HCT116 (cell line): ENCODE measurements at regions not wholly inside any gene's neighbourhood (a gene's known extent, or its start where the extent isn't known, plus 50 kb on each side); places are given as distances from the start of the nearest gene placed in this dataset.

Experiments used
- ATAC-seq: fragments of 200-7000 bp; cut with Tn5 transposase; 2 replicates; pipeline ENCODE4 v1.9.1; 2020; ENCODE audit warnings: mild to moderate bottlenecking, moderate library complexity
- BruUV-seq: library from RNA; stranded (reverse); fragments of 400-500 nt; replicated peaks from 2 replicates; lab custom pipeline; 2021; lab: Mats Ljungman, UMichigan
- CTCF ChIA-PET: fragments of 300-600 bp; sonication (Branson Sonifier 250); formaldehyde crosslinking; loops from one replicate; lab custom pipeline; 2021; ENCODE audit warnings: antibody characterized with exemption; lab: Charles Lee
- POLR2A ChIA-PET: fragments of 300-600, 350-600 bp; sonication (Branson Sonifier 250); formaldehyde crosslinking; loops from one replicate; lab custom pipeline; 2021; ENCODE audit warnings: antibody characterized with exemption; lab: Charles Lee
- RAD21 ChIA-PET, 2 experiments: fragments of 300-600 bp; sonication (Branson Sonifier 250); formaldehyde crosslinking; loops; one replicate each; lab custom pipeline; 2023; ENCODE audit warnings: low total read pairs in 2 of 2; ENCODE audit not compliant: uncharacterized antibody in 2 of 2, unreplicated experiment in 2 of 2, low non-redundant PET in 1 of 2; lab: Charles Lee
- DNase-seq: peaks from one replicate; pipeline ENCODE4 v3.0.0-alpha.2; 2010; ENCODE audit warnings: low read depth, low spot score
- H2AFZ ChIP-seq: fragments of 200-600 bp; shearing (Covaris generic), sonication (generic); 2 replicates; pipeline ENCODE4 v1.6.1; 2017; ENCODE audit warnings: low read depth, mixed run types, mixed read lengths, antibody characterized with exemption, low read length; ENCODE audit not compliant: poor library complexity, severe bottlenecking
- H3K27ac ChIP-seq: 2 replicates; pipeline ENCODE4 v1.5.1; 2012; ENCODE audit warnings: low read depth, low read length
- H3K27me3 ChIP-seq: fragments of 200-600 bp; sonication (generic); 2 replicates; pipeline ENCODE4 v1.6.1; 2016; ENCODE audit warnings: mixed run types, low read length, mixed read lengths; ENCODE audit not compliant: insufficient read depth
- H3K36me3 ChIP-seq, 2 experiments: fragments of 200-500 bp in 1 of 2; fragments of 200-600 bp in 1 of 2; sonication (Bioruptor generic) in 1 of 2; sonication (generic) in 1 of 2; 2 replicates each; pipeline versions ENCODE4 v1.5.1 to v1.6.1; 2014 to 2016; ENCODE audit warnings: low read length in 2 of 2, inconsistent platforms in 1 of 2, mixed read lengths in 1 of 2, mixed run types in 1 of 2; ENCODE audit not compliant: insufficient read depth in 2 of 2, control insufficient read depth in 1 of 2
- H3K4me1 ChIP-seq, 2 experiments: fragments of 200-600 bp in 1 of 2; sonication (generic) in 1 of 2; 2 replicates each; pipeline versions ENCODE4 v1.5.1 to v1.6.1; 2012 to 2017; ENCODE audit warnings: low read length in 2 of 2, inconsistent platforms in 1 of 2, mild to moderate bottlenecking in 1 of 2, mixed read lengths in 1 of 2, mixed run types in 1 of 2, moderate library complexity in 1 of 2; ENCODE audit not compliant: insufficient read depth in 2 of 2, control insufficient read depth in 1 of 2
- H3K4me2 ChIP-seq: fragments of 200-600 bp; sonication (generic); 2 replicates; pipeline ENCODE4 v1.6.1; 2017; ENCODE audit warnings: mixed run types, low read length, mixed read lengths
- H3K4me3 ChIP-seq, 2 experiments: fragments of 200-600 bp in 1 of 2; sonication (generic) in 1 of 2; replicated peaks in 1 of 2; 2 replicates each; pipeline ENCODE4 v1.5.1; 2011 to 2016; ENCODE audit warnings: low read length in 2 of 2, control low read depth in 1 of 2, low read depth in 1 of 2, mild to moderate bottlenecking in 1 of 2, mixed read lengths in 1 of 2, mixed run types in 1 of 2
- H3K79me2 ChIP-seq: fragments of 200-600 bp; sonication (generic); 2 replicates; pipeline ENCODE4 v1.6.1; 2017; ENCODE audit warnings: mild to moderate bottlenecking, mixed run types, low read length, moderate library complexity, mixed read lengths; ENCODE audit not compliant: insufficient read depth
- H3K9ac ChIP-seq: fragments of 200-600 bp; sonication (generic); 2 replicates; pipeline ENCODE4 v1.6.1; 2016; ENCODE audit warnings: low read length, mixed read lengths
- H3K9me2 ChIP-seq: fragments of 200-600 bp; sonication (generic), shearing (Covaris generic); 2 replicates; pipeline ENCODE4 v1.6.1; 2017; ENCODE audit warnings: mixed run types, mild to moderate bottlenecking, moderate library complexity; ENCODE audit not compliant: insufficient read depth
- H3K9me3 ChIP-seq, 2 experiments: fragments of 200-500 bp in 1 of 2; fragments of 200-600 bp in 1 of 2; sonication (Bioruptor generic) in 1 of 2; sonication (generic) in 1 of 2; 2 replicates each; pipeline ENCODE4 v1.6.1; 2014 to 2017; ENCODE audit warnings: low read length in 2 of 2, mixed read lengths in 2 of 2, inconsistent platforms in 1 of 2, low read depth in 1 of 2, mild to moderate bottlenecking in 1 of 2, mixed run types in 1 of 2, moderate library complexity in 1 of 2; ENCODE audit not compliant: control insufficient read depth in 1 of 2, insufficient read depth in 1 of 2
- H4K20me1 ChIP-seq: fragments of 200-600 bp; sonication (generic), shearing (Covaris generic); 2 replicates; pipeline ENCODE4 v1.6.1; 2017; ENCODE audit warnings: mixed run types, mild to moderate bottlenecking, moderate library complexity; ENCODE audit not compliant: insufficient read depth
- CBX3 ChIP-seq: IDR thresholded peaks from 2 replicates; pipeline ENCODE4 v1.6.1; 2012; ENCODE audit warnings: low read depth
- CEBPB ChIP-seq: IDR thresholded peaks from 2 replicates; pipeline ENCODE4 v1.6.1; 2012; ENCODE audit warnings: low read depth
- EGR1 ChIP-seq: IDR thresholded peaks from 2 replicates; pipeline ENCODE4 v1.6.1; 2012; ENCODE audit warnings: low read depth
- ELF1 ChIP-seq: IDR thresholded peaks from 2 replicates; pipeline ENCODE4 v1.6.1; 2012; ENCODE audit warnings: low read depth, borderline replicate concordance
- EZH2 ChIP-seq: fragments of 200-600 bp; sonication (generic); IDR thresholded peaks from 2 replicates; pipeline ENCODE4 v1.6.1; 2017; ENCODE audit warnings: antibody characterized with exemption, mixed run types
- EZH2phosphoT487 ChIP-seq: fragments of 200-600 bp; IDR thresholded peaks from 2 replicates; pipeline ENCODE4 v1.6.1; 2018; ENCODE audit warnings: antibody characterized with exemption, borderline replicate concordance
- JUND ChIP-seq: IDR thresholded peaks from 2 replicates; pipeline ENCODE4 v1.6.1; 2012
- POLR2A ChIP-seq: IDR thresholded peaks from 2 replicates; pipeline ENCODE4 v1.7.0; 2011; ENCODE audit warnings: borderline replicate concordance; ENCODE audit not compliant: insufficient read depth, insufficient read length; ENCODE audit errors: extremely low read depth
- POLR2AphosphoS5 ChIP-seq: IDR thresholded peaks from 2 replicates; pipeline ENCODE4 v1.6.1; 2011; ENCODE audit warnings: mild to moderate bottlenecking, low read depth, low read length, moderate library complexity
- SIN3A ChIP-seq: IDR thresholded peaks from 2 replicates; pipeline ENCODE4 v1.6.1; 2012; ENCODE audit warnings: low read depth
- SP1 ChIP-seq: IDR thresholded peaks from 2 replicates; pipeline ENCODE4 v1.6.1; 2012; ENCODE audit warnings: low read depth
- TCF7L2 ChIP-seq: IDR thresholded peaks from 2 replicates; pipeline ENCODE4 v1.7.0; 2011; ENCODE audit warnings: borderline replicate concordance, inconsistent platforms; ENCODE audit not compliant: insufficient read depth, insufficient read length; ENCODE audit errors: extremely low read depth
- YY1 ChIP-seq: IDR thresholded peaks from 2 replicates; pipeline ENCODE4 v1.6.1; 2011; ENCODE audit warnings: low read length, low read depth, moderate library complexity, mild to moderate bottlenecking; ENCODE audit not compliant: insufficient replicate concordance; ENCODE audit errors: extremely low read depth
- ZFX ChIP-seq: fragments of 450-650 bp; IDR thresholded peaks from 2 replicates; pipeline ENCODE4 v1.6.1; 2017
- intact Hi-C: fragments of 100-400 bp; cut with micrococcal nuclease; formaldehyde crosslinking; loops from 2 replicates; pipeline ENCODE4 v1.10.0; 2022
- TF ChIP-seq, protein P1 (sequence below): IDR thresholded peaks from 2 replicates; pipeline ENCODE4 v1.6.1; 2012
- TF ChIP-seq, protein P2 (sequence below): IDR thresholded peaks from 2 replicates; pipeline ENCODE4 v1.6.1; 2012; ENCODE audit warnings: low read depth
- TF ChIP-seq, protein P3 (sequence below), 3 experiments: fragments of 200-600 bp in 1 of 3; sonication (generic) in 1 of 3; IDR thresholded peaks in 2 of 3; conservative IDR thresholded peaks in 1 of 3; 2 replicates each; pipeline ENCODE4 v1.5.1; 2012 to 2017; ENCODE audit warnings: low read depth in 2 of 3, low read length in 2 of 3, antibody characterized with exemption in 1 of 3, borderline replicate concordance in 1 of 3, control low read depth in 1 of 3, mild to moderate bottlenecking in 1 of 3, mixed read lengths in 1 of 3, mixed run types in 1 of 3, moderate library complexity in 1 of 3; ENCODE audit not compliant: insufficient read depth in 1 of 3
- TF ChIP-seq, protein P4 (sequence below): IDR thresholded peaks from 2 replicates; pipeline ENCODE4 v1.6.1; 2011; ENCODE audit warnings: mild to moderate bottlenecking, low read length, moderate library complexity; ENCODE audit not compliant: insufficient replicate concordance; ENCODE audit errors: extremely low read depth

DNA sequence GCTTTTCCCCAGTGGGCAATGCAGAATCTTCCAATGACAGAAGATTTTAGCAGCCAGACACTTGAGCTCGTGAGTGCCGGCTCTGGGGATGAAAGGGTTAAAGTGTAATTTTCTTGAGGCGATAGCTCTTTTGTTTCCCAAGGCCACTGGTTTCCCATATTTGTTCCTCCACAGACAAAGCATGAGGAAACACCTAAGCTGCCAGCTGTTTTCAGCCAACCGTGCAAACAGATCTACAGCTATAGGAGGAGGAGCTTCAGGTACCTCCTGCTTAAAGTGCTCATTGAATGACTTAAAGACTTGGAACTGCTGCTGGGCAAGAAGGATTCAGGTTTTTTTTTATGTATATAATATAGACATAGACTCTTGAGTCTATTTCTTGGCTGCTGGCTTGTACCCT lies 1311.5 kb downstream of the TMEM121 start:
- ChIA-PET RAD21 (no interaction called here), CTCF (no interaction called here), POLR2A (no interaction called here)
- DNase-seq (no peak), ATAC-seq (no peak)
- Histone ChIP-seq H3K4me1 (no peaks in the 10 kb centered on the region), H3K4me3 (no peak overlapping the region), H3K27me3 (no peaks in the 10 kb centered on the region), H3K9ac (no peak overlapping the region), H4K20me1 (no peaks in the 10 kb centered on the region), H3K9me3 (peaks cover 11 to 14% of the 10 kb centered on the region in 2 experiments; a peak in 3 of 4 replicates), H2AFZ (no peak overlapping the region), H3K79me2 (no peaks in the 10 kb centered on the region), H3K27ac (no peak overlapping the region), H3K9me2 (no peaks in the 10 kb centered on the region), H3K4me2 (no peak overlapping the region), H3K36me3 (no peaks in the 10 kb centered on the region)
- intact Hi-C loops: no loop called here
- BruUV-seq: no TSS peak
- TF ChIP-seq SP1 (no peak), EZH2 (no peak), EZH2phosphoT487 (no peak), JUND (no peak), POLR2A (no peak), POLR2AphosphoS5 (no peak), CEBPB (no peak), TCF7L2 (no peak), CBX3 (no peak), EGR1 (no peak), SIN3A (no peak), ZFX (no peak), ELF1 (no peak), YY1 (no peak)
- TF ChIP-seq, protein P1, sequence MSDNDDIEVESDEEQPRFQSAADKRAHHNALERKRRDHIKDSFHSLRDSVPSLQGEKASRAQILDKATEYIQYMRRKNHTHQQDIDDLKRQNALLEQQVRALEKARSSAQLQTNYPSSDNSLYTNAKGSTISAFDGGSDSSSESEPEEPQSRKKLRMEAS: no peak
- TF ChIP-seq, protein P2, sequence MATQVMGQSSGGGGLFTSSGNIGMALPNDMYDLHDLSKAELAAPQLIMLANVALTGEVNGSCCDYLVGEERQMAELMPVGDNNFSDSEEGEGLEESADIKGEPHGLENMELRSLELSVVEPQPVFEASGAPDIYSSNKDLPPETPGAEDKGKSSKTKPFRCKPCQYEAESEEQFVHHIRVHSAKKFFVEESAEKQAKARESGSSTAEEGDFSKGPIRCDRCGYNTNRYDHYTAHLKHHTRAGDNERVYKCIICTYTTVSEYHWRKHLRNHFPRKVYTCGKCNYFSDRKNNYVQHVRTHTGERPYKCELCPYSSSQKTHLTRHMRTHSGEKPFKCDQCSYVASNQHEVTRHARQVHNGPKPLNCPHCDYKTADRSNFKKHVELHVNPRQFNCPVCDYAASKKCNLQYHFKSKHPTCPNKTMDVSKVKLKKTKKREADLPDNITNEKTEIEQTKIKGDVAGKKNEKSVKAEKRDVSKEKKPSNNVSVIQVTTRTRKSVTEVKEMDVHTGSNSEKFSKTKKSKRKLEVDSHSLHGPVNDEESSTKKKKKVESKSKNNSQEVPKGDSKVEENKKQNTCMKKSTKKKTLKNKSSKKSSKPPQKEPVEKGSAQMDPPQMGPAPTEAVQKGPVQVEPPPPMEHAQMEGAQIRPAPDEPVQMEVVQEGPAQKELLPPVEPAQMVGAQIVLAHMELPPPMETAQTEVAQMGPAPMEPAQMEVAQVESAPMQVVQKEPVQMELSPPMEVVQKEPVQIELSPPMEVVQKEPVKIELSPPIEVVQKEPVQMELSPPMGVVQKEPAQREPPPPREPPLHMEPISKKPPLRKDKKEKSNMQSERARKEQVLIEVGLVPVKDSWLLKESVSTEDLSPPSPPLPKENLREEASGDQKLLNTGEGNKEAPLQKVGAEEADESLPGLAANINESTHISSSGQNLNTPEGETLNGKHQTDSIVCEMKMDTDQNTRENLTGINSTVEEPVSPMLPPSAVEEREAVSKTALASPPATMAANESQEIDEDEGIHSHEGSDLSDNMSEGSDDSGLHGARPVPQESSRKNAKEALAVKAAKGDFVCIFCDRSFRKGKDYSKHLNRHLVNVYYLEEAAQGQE: no peak
- TF ChIP-seq, protein P3, sequence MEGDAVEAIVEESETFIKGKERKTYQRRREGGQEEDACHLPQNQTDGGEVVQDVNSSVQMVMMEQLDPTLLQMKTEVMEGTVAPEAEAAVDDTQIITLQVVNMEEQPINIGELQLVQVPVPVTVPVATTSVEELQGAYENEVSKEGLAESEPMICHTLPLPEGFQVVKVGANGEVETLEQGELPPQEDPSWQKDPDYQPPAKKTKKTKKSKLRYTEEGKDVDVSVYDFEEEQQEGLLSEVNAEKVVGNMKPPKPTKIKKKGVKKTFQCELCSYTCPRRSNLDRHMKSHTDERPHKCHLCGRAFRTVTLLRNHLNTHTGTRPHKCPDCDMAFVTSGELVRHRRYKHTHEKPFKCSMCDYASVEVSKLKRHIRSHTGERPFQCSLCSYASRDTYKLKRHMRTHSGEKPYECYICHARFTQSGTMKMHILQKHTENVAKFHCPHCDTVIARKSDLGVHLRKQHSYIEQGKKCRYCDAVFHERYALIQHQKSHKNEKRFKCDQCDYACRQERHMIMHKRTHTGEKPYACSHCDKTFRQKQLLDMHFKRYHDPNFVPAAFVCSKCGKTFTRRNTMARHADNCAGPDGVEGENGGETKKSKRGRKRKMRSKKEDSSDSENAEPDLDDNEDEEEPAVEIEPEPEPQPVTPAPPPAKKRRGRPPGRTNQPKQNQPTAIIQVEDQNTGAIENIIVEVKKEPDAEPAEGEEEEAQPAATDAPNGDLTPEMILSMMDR (IDR thresholded peaks at IDR 0.05 in 2 of 3, conservative IDR thresholded peaks at IDR 0.05 in 1 of 3; ENCODE audit: borderline replicate concordance in 1 of 3, insufficient read depth in 1 of 3, low read depth in 2 of 3, low read length in 2 of 3): no peak
- TF ChIP-seq, protein P4, sequence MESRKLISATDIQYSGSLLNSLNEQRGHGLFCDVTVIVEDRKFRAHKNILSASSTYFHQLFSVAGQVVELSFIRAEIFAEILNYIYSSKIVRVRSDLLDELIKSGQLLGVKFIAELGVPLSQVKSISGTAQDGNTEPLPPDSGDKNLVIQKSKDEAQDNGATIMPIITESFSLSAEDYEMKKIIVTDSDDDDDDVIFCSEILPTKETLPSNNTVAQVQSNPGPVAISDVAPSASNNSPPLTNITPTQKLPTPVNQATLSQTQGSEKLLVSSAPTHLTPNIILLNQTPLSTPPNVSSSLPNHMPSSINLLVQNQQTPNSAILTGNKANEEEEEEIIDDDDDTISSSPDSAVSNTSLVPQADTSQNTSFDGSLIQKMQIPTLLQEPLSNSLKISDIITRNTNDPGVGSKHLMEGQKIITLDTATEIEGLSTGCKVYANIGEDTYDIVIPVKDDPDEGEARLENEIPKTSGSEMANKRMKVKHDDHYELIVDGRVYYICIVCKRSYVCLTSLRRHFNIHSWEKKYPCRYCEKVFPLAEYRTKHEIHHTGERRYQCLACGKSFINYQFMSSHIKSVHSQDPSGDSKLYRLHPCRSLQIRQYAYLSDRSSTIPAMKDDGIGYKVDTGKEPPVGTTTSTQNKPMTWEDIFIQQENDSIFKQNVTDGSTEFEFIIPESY: no peak
